ENCODE measurements at regions not wholly inside any gene's neighbourhood (a gene's known extent, or its start where the extent isn't known, plus 50 kb on each side); places are given as distances from the start of the nearest gene placed in this dataset.

DNA sequence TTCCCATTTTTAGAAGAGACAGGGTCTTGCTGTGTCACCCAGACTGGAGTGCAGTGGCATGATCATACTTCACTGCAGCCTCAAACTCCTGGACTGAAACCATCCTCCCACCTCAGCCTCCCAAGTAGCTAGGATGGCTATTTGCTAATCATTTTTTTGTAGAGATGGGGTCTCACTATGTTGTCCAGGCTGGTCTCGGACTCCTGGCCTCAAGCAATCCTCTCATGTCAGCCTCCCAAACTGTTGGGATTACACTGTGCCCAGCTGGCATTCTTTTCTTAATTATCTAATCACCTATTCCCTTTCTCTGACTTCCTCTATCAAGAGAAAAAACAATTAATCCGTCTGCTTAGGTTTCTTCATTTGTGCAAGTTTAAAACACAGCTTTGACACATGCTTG is 172.5 kb upstream of the TRIM24 start:
- no peak for TF ChIP-seq JUN (CRISPR knock-in tag; IDR thresholded peaks at IDR 0.05)
- TF ChIP-seq, protein P1, sequence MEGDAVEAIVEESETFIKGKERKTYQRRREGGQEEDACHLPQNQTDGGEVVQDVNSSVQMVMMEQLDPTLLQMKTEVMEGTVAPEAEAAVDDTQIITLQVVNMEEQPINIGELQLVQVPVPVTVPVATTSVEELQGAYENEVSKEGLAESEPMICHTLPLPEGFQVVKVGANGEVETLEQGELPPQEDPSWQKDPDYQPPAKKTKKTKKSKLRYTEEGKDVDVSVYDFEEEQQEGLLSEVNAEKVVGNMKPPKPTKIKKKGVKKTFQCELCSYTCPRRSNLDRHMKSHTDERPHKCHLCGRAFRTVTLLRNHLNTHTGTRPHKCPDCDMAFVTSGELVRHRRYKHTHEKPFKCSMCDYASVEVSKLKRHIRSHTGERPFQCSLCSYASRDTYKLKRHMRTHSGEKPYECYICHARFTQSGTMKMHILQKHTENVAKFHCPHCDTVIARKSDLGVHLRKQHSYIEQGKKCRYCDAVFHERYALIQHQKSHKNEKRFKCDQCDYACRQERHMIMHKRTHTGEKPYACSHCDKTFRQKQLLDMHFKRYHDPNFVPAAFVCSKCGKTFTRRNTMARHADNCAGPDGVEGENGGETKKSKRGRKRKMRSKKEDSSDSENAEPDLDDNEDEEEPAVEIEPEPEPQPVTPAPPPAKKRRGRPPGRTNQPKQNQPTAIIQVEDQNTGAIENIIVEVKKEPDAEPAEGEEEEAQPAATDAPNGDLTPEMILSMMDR (IDR thresholded peaks at IDR 0.05) = no peak
- TF ChIP-seq TEAD4 (CRISPR knock-in tag; IDR thresholded peaks at IDR 0.05) = no peak
- TF ChIP-seq ZBTB21 (CRISPR knock-in tag; IDR thresholded peaks at IDR 0.05; ENCODE audit: borderline replicate concordance) = no peak
- TF ChIP-seq, protein P2, sequence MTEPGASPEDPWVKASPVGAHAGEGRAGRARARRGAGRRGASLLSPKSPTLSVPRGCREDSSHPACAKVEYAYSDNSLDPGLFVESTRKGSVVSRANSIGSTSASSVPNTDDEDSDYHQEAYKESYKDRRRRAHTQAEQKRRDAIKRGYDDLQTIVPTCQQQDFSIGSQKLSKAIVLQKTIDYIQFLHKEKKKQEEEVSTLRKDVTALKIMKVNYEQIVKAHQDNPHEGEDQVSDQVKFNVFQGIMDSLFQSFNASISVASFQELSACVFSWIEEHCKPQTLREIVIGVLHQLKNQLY (CRISPR knock-in tag; IDR thresholded peaks at IDR 0.05) = no peak
- TF ChIP-seq NR2C2 (CRISPR knock-in tag; IDR thresholded peaks at IDR 0.05) = no peak
